CD4-positive, alpha-beta T cell treated with Interleukin-10 for 1 hour (primary cell): ENCODE measurements at regions not wholly inside any gene's neighbourhood (a gene's known extent, or its start where the extent isn't known, plus 50 kb on each side); places are given as distances from the start of the nearest gene placed in this dataset.
A peak's percentile ranks its signal among the peaks of the same experiment; 100 is the strongest.
"Not testable (repeated sequence)": the region's sequence is repeated elsewhere in the genome, so short reads cannot be mapped to it uniquely, and the experiment has no call there.

Source experiments
- DNase-seq: peaks from one replicate; pipeline ENCODE4 v3.0.0-alpha.2; 2020

DNA sequence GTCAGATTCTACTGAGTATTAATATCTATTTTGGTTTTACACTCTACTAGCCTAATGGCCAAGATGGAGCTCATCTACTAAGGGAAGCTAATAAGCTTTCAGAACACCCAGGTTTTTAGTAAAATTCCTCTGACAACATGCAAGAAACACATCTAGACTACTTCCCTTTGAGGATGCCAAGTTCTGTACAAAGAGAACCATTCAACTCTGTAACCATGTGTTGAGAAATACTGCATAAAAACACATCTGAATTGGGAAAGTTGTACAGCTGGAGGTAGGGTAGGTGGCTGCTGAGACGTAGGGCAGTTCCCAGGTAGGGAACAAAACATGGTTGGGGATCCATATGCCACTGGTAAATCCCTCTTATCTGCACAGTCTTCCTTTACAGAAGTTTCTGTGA lies 66.2 kb downstream of the SC5D start:
- DNase-seq: no peak

DNA sequence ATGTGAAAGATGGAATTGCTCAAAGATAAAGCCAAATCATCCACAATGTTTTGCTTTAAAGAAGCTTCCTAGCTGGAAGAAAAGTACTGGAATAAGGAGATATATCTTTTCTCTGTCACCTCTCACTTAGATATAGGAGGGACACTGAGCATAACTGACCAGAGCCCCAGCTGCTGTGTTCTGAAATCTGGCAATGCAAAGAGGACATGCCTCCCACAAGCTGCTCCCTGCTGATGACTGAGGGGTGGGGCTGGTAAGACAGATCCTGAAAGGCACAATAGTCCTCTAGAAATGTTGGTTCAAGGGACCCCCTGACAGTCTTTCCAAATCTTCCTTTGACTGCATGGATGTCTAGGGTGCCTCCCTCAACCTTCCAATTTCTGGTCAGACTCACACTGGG lies 67.0 kb downstream of the SC5D start:
- no peak for DNase-seq

DNA sequence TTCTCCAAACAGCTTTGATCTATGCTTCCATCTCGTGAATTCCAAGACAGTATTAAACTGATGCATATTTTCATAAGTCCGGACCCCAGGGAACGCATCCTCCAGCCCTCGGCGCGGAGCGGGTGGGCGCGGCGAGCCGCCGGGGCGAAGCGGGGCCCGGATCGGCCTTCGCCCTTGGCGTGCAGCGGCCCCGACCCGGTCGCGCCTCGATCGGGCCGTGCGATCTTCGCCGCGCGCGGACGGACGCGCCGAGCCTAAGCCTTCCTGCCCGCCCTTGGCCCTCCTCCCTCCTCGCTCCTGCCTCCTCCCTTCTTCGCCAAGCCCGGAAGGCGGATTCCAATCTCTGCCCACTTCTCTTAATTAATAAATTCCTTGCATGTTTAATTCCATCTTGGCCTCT lies 70.4 kb downstream of the SC5D start:
- DNase-seq: not testable (repeated sequence)

DNA sequence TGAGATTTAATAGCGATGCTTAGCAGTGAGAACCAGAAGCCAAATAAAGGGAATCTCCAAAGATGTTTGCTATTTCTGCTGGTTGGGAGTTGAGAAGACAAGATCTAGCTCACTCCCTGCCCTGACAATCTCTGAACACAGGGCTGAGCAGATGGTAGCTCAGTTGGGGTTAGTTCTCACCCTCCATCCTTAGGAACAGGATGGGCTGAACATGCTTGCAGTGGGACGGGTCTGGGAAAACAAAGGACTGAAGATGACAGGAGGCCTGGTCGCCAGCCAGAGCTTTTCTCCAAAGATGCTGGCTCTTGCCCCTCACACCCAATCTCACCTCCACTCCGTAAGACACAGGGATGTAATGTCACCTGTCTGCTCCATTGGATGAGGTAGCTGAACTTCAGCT lies 72.7 kb downstream of the SC5D start:
- no peak for DNase-seq

DNA sequence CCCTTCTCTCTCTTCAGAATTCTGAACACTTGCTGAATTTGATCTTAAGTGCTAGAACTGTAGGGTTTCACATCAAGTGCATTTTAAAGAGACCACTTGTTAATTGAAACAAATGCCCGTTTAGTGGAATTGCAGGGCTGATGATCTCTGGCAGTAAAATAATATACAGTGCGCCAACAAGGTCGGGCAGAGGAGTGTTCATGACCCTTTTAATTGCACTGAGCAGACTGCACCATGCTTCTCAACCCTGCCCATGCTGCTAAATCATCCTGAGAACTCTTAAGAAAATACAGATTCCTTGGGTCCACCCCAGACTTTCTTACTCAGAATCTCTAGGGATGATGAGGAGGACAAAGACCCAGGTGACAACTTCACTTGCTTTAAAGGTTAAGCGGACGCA lies 73.5 kb downstream of the SC5D start:
- DNase-seq: no peak

DNA sequence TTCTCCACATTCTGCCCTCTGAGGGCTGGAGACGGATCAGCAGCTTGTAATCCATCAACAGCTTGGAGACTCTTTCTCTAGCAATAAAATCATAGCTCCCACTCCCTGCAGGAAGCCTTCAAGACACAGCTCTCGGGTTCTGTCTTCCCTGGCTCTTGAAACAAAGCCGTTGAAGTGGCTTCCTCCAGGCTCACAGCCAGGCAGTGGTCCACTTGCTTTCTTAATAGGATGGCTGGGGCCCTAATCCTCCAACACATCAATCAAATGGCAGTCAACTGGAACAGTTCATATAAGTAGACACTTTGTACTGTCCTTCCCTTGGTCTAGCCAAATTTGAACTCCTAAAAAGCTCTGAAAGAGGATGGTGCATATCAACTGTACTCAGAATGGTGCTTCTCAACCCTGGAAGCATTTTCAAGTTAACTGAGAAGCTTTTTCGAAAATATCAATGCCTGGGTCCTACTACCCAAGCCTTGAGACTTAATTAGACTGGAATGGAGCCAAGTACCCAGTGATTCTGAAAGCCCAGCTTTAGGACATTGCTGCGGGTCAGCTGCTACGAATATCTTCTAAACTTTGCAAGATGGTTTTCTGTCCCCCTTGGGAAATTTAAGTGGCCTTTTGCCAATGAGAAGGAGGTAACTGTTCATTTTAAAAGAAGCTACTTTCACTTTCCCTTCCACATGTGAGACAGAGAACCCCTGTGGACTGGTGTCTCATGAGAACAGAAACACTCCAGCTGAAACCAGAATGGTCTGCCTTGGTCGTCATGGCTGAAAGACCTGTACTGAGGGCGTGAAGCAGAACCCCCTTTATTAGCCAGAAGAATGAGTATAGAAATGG lies 74.7 kb downstream of the SC5D start:
- DNase-seq: peak; percentile 67

DNA sequence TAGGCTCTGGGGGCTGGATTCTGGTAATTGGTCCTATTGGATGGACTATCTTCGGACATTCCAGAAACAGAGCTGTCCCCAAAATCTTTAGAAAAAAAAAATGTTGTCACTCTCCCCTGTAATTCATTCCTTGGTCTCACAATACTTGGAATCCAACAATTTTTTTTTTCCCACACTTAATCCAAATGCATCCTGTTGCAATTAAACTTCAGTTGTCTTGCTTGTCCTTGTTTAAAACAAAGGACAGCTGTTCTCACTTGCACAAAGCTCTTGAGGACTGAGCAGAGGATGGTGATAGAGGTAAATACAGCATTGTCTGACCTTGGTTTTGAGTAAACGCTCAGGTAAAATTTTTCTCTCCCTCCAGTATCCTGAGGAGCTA lies 75.3 kb downstream of the SC5D start:
- no peak for DNase-seq

DNA sequence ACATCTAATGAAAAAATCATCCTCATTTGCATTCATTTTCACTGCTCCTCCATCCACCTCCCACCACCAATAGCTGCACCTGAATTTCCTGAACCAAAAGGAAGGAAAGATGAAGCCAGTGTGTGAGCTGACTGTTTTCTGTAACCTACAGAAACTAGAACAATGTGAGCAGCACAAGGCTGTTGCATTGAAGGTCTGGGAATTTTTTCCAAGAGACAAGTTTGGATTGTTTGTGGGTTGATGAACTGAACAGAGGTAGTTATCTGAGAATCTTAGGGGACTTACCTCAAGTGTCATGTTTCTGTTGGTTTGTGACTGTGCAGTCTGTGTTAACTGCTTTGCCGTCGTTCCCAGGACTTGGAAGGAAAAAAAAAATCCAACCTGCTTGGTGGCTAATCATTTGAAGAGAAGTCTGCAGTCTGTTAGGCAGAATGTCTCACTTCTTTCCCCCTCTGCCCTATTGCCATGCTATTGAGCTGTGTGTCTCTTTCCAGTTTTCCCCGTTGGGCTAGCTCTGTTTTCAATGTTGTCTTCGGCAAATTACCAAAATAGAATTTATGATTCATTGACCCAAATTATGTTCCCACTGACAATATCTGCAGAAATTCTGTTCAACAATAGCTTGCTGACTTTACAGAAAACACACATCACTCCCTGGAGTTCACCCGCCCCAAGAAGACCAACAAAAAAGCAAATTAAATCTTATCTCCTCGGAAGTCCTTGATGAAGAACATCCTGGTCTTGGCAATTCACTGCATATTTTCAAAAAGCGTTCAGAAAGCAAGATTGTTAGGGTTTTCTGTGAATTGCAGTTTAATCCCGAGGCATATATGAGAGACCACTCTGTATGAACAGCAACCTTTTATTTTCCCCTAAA lies 76.0 kb downstream of the SC5D start:
- no peak for DNase-seq

DNA sequence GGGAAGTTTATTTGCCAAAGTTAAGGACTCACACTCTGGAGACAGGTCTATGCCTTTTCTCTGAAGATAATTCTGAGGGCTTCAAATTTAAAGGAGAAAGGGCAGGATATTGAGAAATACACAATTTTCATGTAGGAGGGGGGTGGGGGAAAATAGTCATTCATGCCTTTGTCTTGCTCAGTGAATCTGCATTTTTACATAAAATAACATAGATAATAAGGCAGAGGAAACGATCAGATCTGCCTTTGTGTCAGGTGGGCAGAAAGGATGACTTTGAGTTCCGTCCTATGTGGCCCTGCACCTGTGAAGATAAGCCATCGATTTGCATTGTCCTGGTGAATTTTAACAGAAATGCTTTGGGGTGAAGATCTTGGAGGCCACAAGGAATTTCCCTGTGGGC lies 76.8 kb downstream of the SC5D start:
- no peak for DNase-seq

DNA sequence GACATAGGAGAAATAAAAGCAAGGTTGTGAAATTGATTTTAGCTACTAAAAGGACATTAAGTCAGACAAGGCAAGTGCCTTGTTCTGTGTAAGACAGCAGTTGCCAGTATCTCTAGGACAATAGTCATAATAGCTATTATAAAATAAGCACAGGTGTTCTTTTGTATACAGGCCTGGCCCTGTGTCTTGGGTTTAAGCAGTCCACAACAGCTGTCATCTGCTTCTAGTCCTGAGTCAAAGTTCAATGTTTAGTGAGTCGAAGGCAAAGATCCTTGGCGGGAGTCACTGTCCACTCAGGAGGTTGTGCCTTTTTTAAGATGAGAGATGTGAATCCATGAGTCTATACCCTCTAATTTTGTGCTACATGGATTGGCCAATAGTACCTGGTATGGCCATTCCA lies 79.5 kb downstream of the SC5D start:
- DNase-seq: no peak

DNA sequence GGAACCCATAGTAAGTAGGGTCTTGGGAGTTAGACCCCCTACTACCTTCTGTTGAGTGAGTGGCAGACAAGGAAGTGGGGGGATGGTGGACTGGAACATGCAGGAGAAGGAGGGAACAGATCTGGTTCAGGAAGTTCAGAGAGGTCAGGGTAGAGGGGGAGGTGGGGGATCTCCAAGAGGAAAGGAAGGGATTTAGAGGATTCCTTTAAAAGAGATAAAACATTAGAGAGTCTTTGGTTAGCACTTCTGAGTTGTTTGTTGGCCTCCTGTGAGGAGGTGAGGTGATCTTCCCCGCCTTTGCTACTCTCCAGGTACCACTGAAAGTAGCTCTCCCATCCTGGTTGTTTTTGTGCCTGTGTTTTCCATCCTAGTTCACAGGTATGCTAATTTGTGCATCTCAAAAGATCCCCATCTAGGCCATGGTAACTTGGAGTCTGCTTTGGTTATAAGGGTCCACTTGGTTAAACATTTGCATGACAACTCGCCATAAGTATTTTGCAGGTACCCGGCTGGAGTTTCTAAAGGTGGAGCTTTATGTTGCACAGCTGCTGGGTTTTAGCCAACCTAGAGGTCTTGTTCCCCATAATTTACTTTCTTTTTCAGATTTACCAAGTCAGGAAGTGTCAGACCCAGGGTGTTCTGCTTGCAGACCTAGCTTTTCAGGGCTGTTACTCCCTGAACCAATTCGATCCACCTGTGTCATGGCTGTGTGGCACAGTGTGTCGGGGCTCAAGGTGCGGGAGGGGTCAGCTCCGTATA lies 79.3 kb upstream of the SORL1 start:
- peak; percentile 10 for DNase-seq

DNA sequence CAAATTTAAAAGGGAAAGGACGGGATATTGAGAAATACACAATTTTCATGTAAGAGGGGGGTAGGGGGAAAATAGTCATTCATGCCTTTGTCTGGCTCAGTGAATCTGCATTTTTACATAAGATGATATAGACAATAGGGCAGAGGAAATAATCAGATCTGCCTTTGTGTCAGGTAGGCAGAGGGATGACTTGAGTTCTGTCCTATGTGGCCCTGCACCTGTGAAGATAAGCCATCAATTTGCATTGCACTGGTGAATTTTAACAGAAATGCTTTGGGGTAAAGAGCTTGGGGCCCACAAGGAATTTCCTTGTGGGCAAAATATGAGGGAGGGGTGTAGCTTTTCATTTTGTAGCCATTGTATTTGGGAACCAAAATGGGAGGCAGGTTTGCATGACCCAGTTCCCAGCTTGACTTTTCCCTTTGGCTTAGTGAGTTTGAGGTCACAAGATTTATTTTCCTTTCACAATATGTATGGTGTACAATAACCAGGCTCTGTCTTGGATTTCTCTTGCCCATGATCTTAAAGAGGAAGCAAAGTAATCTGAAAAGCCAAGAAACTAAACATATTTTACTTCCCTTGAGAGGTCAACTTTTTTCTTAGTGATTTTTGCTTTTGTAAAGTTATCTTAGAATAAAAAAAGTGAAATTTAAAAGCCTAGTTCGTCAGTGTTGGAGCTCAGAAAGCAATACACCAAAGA lies 77.7 kb upstream of the SORL1 start:
- DNase-seq: no peak

DNA sequence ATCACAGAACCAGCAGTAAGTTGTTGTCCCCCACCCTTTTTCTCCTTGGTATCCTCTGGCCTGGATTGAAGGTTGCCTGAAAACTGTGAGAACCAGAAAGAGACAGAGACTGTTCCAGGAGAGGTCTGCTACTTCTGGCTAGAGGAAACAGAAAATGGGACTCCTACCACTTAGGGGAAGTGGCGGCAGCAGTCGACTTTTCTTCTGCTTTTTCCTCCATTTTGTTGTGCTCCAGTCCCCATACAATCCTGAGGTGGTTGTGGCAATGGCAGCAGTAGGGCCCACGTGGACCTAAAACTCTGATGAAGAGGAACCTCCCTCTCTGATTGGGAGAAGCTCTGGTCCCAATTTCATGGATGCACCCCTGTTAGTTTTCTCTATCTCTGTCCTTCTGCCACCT lies 76.0 kb upstream of the SORL1 start:
- no peak for DNase-seq

DNA sequence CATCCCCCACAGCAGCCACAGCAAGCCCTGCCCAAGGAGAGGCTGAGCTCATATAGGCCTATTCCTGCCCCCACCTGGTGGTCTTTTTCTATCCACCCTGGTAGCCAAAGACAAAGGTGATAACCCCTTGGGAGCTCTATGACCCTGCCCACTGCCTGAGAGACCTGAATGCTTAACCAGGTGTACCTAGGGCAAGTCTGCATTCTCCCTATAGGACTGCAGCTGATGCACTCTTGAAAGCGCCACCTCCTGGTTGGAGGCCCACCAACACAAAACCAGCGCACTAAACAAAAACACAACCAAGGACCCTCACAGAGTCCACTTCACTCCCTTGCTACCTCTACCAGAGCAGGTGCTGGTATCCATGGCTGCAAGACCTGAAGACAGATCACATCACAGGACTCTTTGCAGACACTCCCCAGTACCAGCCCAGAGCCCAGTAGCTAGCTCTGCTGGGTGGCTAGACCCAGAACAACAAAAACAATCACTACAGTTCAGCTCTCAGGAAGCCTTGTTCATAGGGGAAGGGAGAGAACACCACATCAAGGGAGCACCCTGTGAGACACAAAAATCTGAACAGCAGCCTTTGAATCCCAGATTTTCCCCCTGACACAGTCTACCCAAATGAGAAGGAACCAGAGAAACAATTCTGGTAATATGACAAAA lies 72.8 kb upstream of the SORL1 start:
- peak; percentile 21 for DNase-seq

DNA sequence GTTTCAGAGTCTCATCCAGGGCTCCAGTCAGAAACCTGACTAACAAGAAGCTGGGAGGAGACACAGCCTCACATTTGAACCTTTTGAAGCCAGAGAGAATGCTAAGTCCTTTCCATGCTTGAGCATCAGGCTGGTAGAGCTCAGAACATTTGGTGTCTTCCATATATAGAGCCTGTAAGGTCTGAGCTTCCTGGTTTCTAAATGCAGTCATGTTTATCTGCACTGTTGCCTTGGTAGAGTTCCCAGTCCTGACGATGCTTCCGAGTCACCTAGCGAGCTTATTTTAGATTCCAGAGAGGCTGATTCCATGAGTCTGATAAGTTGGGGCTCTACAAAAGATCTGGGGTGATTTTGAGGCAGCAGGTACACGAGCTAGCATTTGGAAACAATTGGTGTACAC lies 68.4 kb upstream of the SORL1 start:
- DNase-seq: no peak

DNA sequence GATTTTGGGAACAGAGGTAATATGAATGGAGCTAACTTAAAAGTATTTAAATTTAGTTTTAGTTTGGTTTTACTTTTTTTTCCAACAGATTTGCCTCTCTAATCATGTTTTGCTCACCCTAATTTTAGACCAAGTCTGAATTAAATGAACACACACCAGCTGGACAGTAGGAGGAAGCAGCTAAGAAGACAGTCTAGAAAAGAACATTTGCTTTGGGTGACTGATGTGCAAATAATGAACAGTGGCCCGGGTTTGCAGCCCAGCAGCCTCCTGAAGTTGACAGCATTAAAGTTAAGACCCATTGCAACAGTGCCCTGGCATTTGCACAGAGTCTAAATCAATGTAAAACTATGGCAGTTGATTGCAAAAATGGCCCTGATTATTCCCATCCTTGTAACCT lies 66.4 kb upstream of the SORL1 start:
- no peak for DNase-seq
